GM23338 (cell line): ENCODE measurements at regions not wholly inside any gene's neighbourhood (a gene's known extent, or its start where the extent isn't known, plus 50 kb on each side); places are given as distances from the start of the nearest gene placed in this dataset.

Experiments used
- ATAC-seq: fragments of 200-7000 bp; cut with Tn5 transposase; 3 replicates; pipeline ENCODE4 v1.9.1; 2020
- DNase-seq: peaks from one replicate; pipeline ENCODE4 v3.0.0-alpha.2; 2015; ENCODE audit warnings: low spot score
- H2AFZ ChIP-seq: fragments of 200-600 bp; sonication (generic); 2 replicates; pipeline ENCODE4 v1.8.0; 2016; ENCODE audit warnings: antibody characterized with exemption, mild to moderate bottlenecking, moderate library complexity
- H3F3A ChIP-seq: fragments of 200-600 bp; sonication (generic); replicated peaks from 2 replicates; pipeline ENCODE4 v1.8.0; 2017; ENCODE audit warnings: antibody characterized with exemption, mixed run types, low read depth
- H3K27ac ChIP-seq: fragments of 200-600 bp; sonication (generic); 2 replicates; pipeline ENCODE4 v1.6.1; 2016; ENCODE audit warnings: low read depth
- H3K27me3 ChIP-seq: fragments of 200-600 bp; sonication (generic); 2 replicates; pipeline ENCODE4 v1.8.0; 2016; ENCODE audit warnings: mild to moderate bottlenecking, mixed run types, moderate library complexity; ENCODE audit not compliant: insufficient read depth
- H3K36me3 ChIP-seq: fragments of 200-600 bp; sonication (generic); 2 replicates; pipeline ENCODE4 v1.8.0; 2016; ENCODE audit warnings: mild to moderate bottlenecking; ENCODE audit not compliant: insufficient read depth
- H3K4me1 ChIP-seq: fragments of 200-600 bp; sonication (generic); 2 replicates; pipeline ENCODE4 v1.8.0; 2016; ENCODE audit warnings: mild to moderate bottlenecking, moderate library complexity; ENCODE audit not compliant: insufficient read depth
- H3K4me2 ChIP-seq: fragments of 200-600 bp; sonication (generic); 2 replicates; pipeline ENCODE4 v1.7.1; 2017; ENCODE audit warnings: mixed run types
- H3K4me3 ChIP-seq: fragments of 200-600 bp; sonication (generic); 2 replicates; pipeline ENCODE4 v1.6.1; 2016; ENCODE audit warnings: mixed run types
- H3K79me2 ChIP-seq: fragments of 200-600 bp; sonication (generic); replicated peaks from 2 replicates; pipeline ENCODE4 v1.8.0; 2017; ENCODE audit warnings: mild to moderate bottlenecking; ENCODE audit not compliant: insufficient read depth
- H3K9me2 ChIP-seq: fragments of 200-600 bp; sonication (generic); 2 replicates; pipeline ENCODE4 v1.8.0; 2017; ENCODE audit not compliant: insufficient read depth
- H4K20me1 ChIP-seq: fragments of 200-600 bp; sonication (generic); replicated peaks from 2 replicates; pipeline ENCODE4 v1.8.0; 2017; ENCODE audit warnings: mild to moderate bottlenecking; ENCODE audit not compliant: insufficient read depth
- H3K27ac Mint-ChIP-seq: 2 replicates; pipeline ENCODE4 v1.8.0; 2020; ENCODE audit warnings: inconsistent platforms, mild to moderate bottlenecking, moderate library complexity, mixed read lengths
- H3K27me3 Mint-ChIP-seq: 3 replicates; pipeline ENCODE4 v1.8.0; 2022; ENCODE audit warnings: low read depth, mild to moderate bottlenecking, moderate library complexity, mixed read lengths, inconsistent platforms; ENCODE audit not compliant: insufficient read depth, poor library complexity
- H3K36me3 Mint-ChIP-seq: 3 replicates; pipeline ENCODE4 v1.8.0; 2021; ENCODE audit warnings: low read depth, mild to moderate bottlenecking, inconsistent platforms, moderate library complexity, mixed read lengths
- H3K4me1 Mint-ChIP-seq: 3 replicates; pipeline ENCODE4 v1.8.0; 2020; ENCODE audit warnings: mild to moderate bottlenecking, inconsistent platforms, mixed read lengths
- H3K4me3 Mint-ChIP-seq: 3 replicates; pipeline ENCODE4 v1.8.0; 2021; ENCODE audit warnings: moderate library complexity, mild to moderate bottlenecking, inconsistent platforms, mixed read lengths
- H3K9me3 Mint-ChIP-seq: 3 replicates; pipeline ENCODE4 v1.8.0; 2020; ENCODE audit warnings: moderate library complexity, mild to moderate bottlenecking, inconsistent platforms, mixed read lengths
- CREB1 ChIP-seq: fragments of 250-450 bp; sonication (Bioruptor Pico); IDR thresholded peaks from 2 replicates; pipeline ENCODE4 v1.5.0; 2020; ENCODE audit warnings: low read depth, mild to moderate bottlenecking, moderate library complexity
- EZH2 ChIP-seq: fragments of 200-600 bp; sonication (generic); IDR thresholded peaks from one replicate; pipeline ENCODE4 v1.8.0; 2017; ENCODE audit warnings: antibody characterized with exemption, mild to moderate bottlenecking, low read depth; ENCODE audit not compliant: unreplicated experiment
- EZH2phosphoT487 ChIP-seq: fragments of 200-600 bp; sonication (generic); IDR thresholded peaks from one replicate; pipeline ENCODE4 v1.8.1; 2018; ENCODE audit warnings: antibody characterized with exemption; ENCODE audit not compliant: unreplicated experiment
- JUNB ChIP-seq: IDR thresholded peaks from one replicate; pipeline ENCODE4 v1.6.1; 2016; ENCODE audit warnings: antibody characterized with exemption; ENCODE audit not compliant: unreplicated experiment
- NANOG ChIP-seq: IDR thresholded peaks from 2 replicates; pipeline ENCODE4 v1.6.1; 2016; ENCODE audit warnings: antibody characterized with exemption, borderline replicate concordance
- POLR2AphosphoS5 ChIP-seq: IDR thresholded peaks from 2 replicates; pipeline ENCODE4 v1.6.1; 2016; ENCODE audit warnings: antibody characterized with exemption, low read depth
- STAT1 ChIP-seq: IDR thresholded peaks from one replicate; pipeline ENCODE4 v1.6.1; 2016; ENCODE audit warnings: antibody characterized with exemption; ENCODE audit not compliant: unreplicated experiment
- ZNF114 ChIP-seq: fragments of 250-450 bp; sonication (Bioruptor Pico); IDR thresholded peaks from 2 replicates; pipeline ENCODE4 v1.5.0; 2020; ENCODE audit warnings: mild to moderate bottlenecking, moderate library complexity
- ZNF331 ChIP-seq: fragments of 250-450 bp; sonication (Bioruptor Pico); IDR thresholded peaks from 2 replicates; pipeline ENCODE4 v1.5.0; 2020; ENCODE audit warnings: low read depth, mild to moderate bottlenecking, moderate library complexity
- ZNF462 ChIP-seq: fragments of 250-450 bp; sonication (Bioruptor Pico); IDR thresholded peaks from 2 replicates; pipeline ENCODE4 v1.5.0; 2020; ENCODE audit warnings: mild to moderate bottlenecking, moderate library complexity
- TF ChIP-seq, protein P1 (sequence below): IDR thresholded peaks from 2 replicates; pipeline ENCODE4 v1.6.1; 2016; ENCODE audit warnings: antibody characterized with exemption
- TF ChIP-seq, protein P2 (sequence below): IDR thresholded peaks from one replicate; pipeline ENCODE4 v1.6.1; 2018; ENCODE audit warnings: antibody characterized with exemption; ENCODE audit not compliant: unreplicated experiment
- TF ChIP-seq, protein P3 (sequence below), 2 experiments: fragments of 200-600 bp in 1 of 2; sonication (generic) in 1 of 2; conservative IDR thresholded peaks; 2 replicates each; pipeline versions ENCODE4 v1.5.1 to v1.6.1; 2016 to 2017; ENCODE audit warnings: antibody characterized with exemption in 2 of 2, low read depth in 2 of 2, mild to moderate bottlenecking in 2 of 2, moderate library complexity in 1 of 2

DNA sequence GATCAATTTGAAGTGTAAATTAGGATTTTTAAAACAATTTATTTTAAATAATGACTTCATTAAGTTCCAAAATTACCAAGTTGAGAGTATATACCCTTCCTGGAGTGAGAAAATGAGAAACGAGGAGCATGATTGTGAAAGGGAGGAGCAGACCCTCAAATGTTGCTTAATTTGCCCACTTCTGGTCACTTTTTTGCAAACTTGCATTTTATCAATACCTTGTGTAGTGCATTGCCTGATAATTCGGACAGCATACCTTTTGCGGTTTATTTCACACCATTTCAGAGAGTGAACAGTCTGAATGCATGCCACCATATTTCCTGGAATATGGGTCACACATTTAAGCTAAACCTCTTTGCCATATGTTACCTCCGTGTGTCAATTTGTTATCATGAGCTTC, 669.7 kb downstream of the RNF144A start:
- Mint-ChIP-seq H3K27ac (no peak overlapping the region), H3K4me3 (no peak overlapping the region), H3K9me3 (no peaks in the 10 kb centered on the region), H3K27me3 (peaks cover 1% of the 10 kb centered on the region), H3K36me3 (no peaks in the 10 kb centered on the region), H3K4me1 (peaks cover 5% of the 10 kb centered on the region; the same call in 2 of the 3 replicates)
- no peak overlapping the region for H3K27ac ChIP-seq
- H3K9me2 ChIP-seq = peaks cover 27% of the 10 kb centered on the region
- H3K27me3 ChIP-seq = no peaks in the 10 kb centered on the region
- H3K4me1 ChIP-seq = peaks cover 3% of the 10 kb centered on the region; the same call in 1 of the 2 replicates
- no peaks in the 10 kb centered on the region for H4K20me1 ChIP-seq
- DNase-seq = no peak
- H3K4me2 ChIP-seq = no peak overlapping the region
- H3F3A ChIP-seq = no peaks in the 10 kb centered on the region
- ATAC-seq = no peak
- no peaks in the 10 kb centered on the region for H3K36me3 ChIP-seq
- TF ChIP-seq ZNF462 (CRISPR knock-in tag) = no peak
- TF ChIP-seq, protein P1, sequence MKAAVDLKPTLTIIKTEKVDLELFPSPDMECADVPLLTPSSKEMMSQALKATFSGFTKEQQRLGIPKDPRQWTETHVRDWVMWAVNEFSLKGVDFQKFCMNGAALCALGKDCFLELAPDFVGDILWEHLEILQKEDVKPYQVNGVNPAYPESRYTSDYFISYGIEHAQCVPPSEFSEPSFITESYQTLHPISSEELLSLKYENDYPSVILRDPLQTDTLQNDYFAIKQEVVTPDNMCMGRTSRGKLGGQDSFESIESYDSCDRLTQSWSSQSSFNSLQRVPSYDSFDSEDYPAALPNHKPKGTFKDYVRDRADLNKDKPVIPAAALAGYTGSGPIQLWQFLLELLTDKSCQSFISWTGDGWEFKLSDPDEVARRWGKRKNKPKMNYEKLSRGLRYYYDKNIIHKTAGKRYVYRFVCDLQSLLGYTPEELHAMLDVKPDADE = no peak
- TF ChIP-seq ZNF114 (CRISPR knock-in tag) = no peak
- TF ChIP-seq NANOG = no peak
- no peak for TF ChIP-seq POLR2AphosphoS5
- TF ChIP-seq, protein P2, sequence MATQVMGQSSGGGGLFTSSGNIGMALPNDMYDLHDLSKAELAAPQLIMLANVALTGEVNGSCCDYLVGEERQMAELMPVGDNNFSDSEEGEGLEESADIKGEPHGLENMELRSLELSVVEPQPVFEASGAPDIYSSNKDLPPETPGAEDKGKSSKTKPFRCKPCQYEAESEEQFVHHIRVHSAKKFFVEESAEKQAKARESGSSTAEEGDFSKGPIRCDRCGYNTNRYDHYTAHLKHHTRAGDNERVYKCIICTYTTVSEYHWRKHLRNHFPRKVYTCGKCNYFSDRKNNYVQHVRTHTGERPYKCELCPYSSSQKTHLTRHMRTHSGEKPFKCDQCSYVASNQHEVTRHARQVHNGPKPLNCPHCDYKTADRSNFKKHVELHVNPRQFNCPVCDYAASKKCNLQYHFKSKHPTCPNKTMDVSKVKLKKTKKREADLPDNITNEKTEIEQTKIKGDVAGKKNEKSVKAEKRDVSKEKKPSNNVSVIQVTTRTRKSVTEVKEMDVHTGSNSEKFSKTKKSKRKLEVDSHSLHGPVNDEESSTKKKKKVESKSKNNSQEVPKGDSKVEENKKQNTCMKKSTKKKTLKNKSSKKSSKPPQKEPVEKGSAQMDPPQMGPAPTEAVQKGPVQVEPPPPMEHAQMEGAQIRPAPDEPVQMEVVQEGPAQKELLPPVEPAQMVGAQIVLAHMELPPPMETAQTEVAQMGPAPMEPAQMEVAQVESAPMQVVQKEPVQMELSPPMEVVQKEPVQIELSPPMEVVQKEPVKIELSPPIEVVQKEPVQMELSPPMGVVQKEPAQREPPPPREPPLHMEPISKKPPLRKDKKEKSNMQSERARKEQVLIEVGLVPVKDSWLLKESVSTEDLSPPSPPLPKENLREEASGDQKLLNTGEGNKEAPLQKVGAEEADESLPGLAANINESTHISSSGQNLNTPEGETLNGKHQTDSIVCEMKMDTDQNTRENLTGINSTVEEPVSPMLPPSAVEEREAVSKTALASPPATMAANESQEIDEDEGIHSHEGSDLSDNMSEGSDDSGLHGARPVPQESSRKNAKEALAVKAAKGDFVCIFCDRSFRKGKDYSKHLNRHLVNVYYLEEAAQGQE = no peak
- TF ChIP-seq ZNF331 (CRISPR knock-in tag) = no peak
- no peak for TF ChIP-seq CREB1 (CRISPR knock-in tag)
- TF ChIP-seq EZH2 = no peak
- TF ChIP-seq EZH2phosphoT487 = no peak
- no peak for TF ChIP-seq JUNB
- TF ChIP-seq, protein P3, sequence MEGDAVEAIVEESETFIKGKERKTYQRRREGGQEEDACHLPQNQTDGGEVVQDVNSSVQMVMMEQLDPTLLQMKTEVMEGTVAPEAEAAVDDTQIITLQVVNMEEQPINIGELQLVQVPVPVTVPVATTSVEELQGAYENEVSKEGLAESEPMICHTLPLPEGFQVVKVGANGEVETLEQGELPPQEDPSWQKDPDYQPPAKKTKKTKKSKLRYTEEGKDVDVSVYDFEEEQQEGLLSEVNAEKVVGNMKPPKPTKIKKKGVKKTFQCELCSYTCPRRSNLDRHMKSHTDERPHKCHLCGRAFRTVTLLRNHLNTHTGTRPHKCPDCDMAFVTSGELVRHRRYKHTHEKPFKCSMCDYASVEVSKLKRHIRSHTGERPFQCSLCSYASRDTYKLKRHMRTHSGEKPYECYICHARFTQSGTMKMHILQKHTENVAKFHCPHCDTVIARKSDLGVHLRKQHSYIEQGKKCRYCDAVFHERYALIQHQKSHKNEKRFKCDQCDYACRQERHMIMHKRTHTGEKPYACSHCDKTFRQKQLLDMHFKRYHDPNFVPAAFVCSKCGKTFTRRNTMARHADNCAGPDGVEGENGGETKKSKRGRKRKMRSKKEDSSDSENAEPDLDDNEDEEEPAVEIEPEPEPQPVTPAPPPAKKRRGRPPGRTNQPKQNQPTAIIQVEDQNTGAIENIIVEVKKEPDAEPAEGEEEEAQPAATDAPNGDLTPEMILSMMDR (conservative IDR thresholded peaks at IDR 0.05; ENCODE audit: low read depth in 2 of 2) = no peak
- no peak for TF ChIP-seq STAT1
- no peak overlapping the region for H3K4me3 ChIP-seq
- no peaks in the 10 kb centered on the region for H3K79me2 ChIP-seq
- H2AFZ ChIP-seq = no peak overlapping the region
